SU-DHL-6 (cell line): ENCODE measurements at regions not wholly inside any gene's neighbourhood (a gene's known extent, or its start where the extent isn't known, plus 50 kb on each side); places are given as distances from the start of the nearest gene placed in this dataset.

Source experiments
- CTCF ChIP-seq: fragments of 200-600 bp; sonication (generic); IDR thresholded peaks from one replicate; pipeline ENCODE4 v1.5.1; 2017; ENCODE audit warnings: antibody characterized with exemption, mild to moderate bottlenecking, low read length, moderate library complexity; ENCODE audit not compliant: insufficient read depth, poor library complexity, severe bottlenecking
- EZH2phosphoT487 ChIP-seq: fragments of 200-600 bp; sonication (generic), shearing (Covaris generic); conservative IDR thresholded peaks from 2 replicates; pipeline ENCODE4 v1.6.1; 2018; ENCODE audit warnings: mild to moderate bottlenecking, antibody characterized with exemption, low read length, moderate library complexity, mixed read lengths

- no peak for TF ChIP-seq CTCF
- TF ChIP-seq EZH2phosphoT487: no peak
These were observed 192.5 kb upstream of the RREB1 start for GRCh38 chr6:6915219-6915618.
